ENCODE measurements at regions not wholly inside any gene's neighbourhood (a gene's known extent, or its start where the extent isn't known, plus 50 kb on each side); places are given as distances from the start of the nearest gene placed in this dataset.
"Not testable (repeated sequence)": the region's sequence is repeated elsewhere in the genome, so short reads cannot be mapped to it uniquely, and the experiment has no call there.

DNA sequence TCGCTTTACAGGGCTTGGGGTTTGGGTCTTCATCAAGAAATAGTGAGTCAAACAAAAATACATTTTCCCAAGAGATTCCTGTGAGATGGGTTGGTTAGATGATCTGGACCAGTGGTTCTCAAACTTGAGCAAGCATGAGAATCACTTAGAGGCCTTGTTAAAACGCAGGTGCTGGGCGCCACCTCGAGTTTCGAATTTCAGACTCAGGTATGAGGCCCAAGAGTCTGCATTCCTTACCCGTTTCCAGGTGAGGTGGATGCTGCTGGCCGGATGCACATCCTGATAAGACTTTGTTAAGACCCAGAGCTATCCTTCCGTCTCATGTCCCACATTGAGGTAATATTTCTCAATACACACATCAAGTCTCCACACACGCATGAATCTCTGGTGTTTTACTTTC is 707.8 kb upstream of the SALL3 start:
- no peak for DNase-seq (ENCODE audit: low spot score)

DNA sequence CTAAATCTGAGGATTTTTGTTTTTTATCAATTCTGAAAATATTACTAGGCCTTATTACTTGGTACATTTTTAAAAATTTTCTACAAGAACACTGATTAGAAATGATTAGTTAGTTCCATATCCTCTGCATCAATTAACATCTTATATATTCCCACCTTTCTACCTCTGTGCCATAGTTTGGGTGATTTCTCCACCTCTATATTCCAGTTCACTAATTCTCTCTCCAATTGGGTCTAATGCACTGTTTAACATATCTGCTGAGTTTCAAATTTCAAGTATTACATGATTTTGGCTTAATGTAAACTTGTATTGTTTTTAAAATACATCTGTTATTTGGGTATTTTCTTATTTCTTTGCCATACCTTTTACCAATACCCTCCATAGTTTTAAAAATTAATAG is 705.7 kb upstream of the SALL3 start:
- DNase-seq (ENCODE audit: low spot score): no peak

DNA sequence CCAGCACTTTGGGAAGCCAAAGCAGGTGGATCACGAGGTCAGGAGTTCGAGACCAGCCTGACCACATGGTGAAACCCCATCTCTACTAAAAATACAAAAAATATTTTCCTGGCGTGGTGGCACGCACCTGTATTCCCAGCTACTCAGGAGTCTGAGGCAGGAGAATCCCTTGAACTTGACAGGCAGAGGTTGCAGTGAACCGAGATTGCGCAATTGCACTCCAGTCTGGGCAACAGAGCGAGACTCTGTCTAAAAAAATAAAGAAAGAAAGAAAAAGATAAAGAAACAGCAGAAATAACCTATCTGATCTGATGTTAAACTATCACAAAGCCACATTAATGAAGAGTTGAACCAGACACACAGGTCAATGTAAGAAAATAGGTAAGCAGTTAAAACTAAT is 696.2 kb upstream of the SALL3 start:
- DNase-seq (ENCODE audit: low spot score): not testable (repeated sequence)

DNA sequence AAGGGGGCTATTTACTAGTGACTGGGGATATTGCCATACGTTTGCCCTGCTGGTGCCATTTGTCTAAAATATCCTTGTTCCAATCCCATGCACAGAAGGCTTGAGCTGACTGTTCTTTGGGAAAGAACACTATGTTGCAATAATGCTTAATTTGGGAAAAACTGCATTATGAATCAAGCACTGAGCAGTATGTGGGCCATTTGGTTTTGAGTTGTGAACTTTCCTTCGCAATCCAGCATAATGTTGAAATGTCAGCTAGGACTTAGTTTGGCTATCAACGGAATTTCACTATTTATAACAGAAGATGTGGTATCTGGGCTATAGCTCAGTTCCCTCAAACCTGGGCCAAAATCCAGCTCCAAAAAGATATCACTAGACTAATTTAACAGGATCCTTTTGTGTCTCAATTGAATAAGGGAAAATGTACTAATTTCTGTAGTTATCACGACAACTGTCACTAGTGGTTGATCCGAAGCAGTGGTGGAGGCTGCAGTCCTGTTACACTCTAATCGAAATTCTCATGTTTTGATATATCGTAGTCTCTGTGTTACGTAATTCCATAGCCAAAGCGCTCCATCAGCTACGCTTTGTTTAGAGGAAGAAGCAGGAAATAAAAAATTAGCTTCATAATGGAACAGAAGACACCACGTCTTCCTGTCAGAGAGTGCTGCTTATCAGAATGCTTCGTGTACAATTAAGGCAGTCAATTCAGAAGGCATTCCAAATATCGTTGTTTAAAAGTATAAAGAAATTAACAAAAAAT is 686.8 kb upstream of the SALL3 start:
- no peak for DNase-seq (ENCODE audit: low spot score)

DNA sequence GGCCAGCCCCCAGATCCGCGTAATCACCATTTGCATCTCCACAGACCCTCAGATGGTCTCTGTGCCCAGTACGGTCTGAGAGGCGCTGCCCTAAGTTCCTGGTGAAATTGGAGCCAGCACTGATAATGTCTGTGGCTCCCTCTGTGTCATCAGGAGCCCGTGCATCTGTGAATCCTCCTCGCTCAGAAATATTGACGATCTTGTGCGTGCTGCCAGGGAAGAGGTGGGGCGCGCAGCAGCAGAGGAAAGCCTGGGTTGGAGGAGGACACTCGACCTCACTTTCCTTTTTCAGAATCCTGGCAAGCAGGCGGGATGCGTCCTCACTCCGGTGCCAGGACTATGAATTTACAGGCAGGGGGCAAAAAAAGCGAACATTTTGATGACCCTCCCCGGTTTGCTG is 686.1 kb upstream of the SALL3 start:
- DNase-seq (ENCODE audit: low spot score): no peak

DNA sequence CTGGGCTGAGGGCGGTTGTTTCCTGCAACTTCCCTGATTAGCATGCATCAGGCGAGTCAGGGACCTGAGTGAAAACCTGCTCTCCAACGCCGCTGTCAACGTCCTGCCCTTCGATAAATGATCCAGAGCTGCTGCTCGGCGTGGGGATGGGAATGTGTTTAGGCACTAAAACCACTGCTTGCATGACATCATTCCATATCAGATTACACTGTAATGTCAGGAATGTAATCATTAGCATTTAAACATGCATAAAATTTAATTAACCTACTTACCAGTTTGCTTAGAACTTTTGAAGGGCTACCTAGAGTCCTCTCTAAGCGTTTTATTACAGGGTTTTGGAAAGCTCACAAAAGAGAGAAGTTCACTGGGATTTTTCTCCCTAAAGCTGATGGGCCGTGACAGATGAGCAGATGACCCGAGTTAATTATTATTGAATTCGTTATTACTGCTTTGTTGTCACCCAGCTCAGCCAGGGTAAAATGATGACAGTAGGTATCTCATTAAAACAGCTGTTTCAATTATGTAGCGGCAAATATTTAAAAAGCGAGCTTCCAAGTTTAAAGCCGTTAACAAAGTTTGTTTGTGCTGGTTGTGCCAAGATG is 685.6 kb upstream of the SALL3 start:
- no peak for DNase-seq (ENCODE audit: low spot score)

DNA sequence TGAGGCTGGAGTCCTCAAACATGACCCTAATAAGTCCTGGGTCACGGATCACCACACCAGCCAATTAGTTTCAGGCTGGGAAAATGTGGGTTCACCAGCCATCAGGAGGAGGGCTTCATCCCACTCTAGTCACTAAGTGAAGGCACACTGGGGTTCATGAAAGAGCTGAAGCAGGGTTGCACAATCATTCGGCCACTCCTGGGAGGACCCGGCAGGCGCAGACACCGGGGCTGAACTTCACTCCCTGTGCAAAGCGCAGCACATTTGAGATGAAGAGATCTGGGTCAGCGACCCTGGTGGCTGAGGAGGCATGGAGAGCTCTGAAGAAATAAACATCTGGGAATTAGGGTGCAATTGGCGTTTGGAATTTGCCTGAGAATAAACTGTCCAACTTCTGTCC is 684.4 kb upstream of the SALL3 start:
- DNase-seq (ENCODE audit: low spot score): no peak

DNA sequence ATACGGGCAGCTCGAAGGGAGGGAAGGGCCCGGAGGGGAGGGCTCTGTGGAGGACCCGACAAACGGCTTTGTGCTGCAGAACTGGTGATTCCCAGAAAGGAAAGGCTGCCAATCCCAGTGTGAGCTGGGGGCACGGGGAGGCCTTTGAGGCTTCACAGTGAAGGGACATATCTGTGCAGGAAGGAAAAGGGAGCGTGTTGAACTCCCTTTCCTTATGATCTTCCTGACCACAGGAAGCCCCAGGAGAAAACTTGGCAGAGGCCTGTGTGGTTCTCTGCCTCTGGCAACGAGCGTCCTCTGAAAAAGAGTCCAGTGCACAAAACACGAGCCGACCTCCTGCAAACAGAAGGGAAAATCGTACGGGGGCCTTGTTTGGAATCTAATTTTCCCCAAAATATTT is 683.5 kb upstream of the SALL3 start:
- DNase-seq (ENCODE audit: low spot score): no peak

DNA sequence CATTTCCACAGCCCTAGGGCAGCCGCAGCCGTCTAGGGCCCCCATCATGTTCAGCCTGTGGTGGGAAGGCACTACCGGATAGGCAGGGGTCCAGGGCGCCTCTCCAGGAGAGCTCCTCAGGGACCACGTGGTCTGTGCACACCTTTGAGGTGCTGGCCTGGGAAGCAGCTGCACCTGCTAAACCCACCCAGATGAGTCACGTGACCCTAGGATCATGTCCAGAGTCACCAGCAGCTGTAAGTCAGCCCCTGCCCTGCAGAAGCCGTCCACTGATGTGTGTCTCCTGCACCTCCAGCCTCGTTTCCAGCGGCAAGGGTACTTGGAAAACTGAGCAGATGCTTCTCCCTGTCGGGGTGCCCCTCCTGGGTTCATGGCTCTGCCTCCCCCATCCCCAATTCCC is 682.6 kb upstream of the SALL3 start:
- no peak for DNase-seq (ENCODE audit: low spot score)

DNA sequence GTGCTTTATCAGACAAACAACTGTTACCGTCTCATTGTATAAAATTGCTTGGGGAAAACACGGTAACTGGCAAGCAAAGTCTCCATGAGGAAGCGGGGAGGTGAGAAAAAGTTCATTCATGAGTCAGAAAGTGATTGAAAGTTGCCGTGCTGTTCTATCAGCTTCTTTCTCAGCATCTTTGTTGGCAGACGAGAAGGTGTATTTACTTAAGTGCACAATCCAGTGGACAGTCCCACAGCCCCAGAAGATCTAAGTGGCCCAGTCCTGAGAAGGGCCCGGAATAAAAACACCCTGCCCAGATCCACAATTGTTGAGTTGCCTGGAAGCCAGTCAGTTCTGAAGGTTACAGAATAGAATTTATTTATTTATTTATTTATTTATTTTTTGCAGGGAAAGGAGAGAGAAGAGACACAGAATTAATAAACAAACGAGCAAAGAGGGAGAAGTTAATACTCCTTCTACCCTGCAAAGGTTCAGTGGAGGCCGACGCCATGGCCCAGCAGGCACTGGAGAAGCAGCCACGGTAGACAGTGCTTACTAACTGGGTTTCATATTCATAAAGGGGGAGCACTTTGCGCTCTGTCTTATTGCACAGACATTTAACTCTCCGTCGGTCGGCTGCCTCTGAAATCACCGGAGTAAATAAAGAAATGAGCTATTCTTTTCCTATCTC is 676.0 kb upstream of the SALL3 start:
- no peak for DNase-seq (ENCODE audit: low spot score)

DNA sequence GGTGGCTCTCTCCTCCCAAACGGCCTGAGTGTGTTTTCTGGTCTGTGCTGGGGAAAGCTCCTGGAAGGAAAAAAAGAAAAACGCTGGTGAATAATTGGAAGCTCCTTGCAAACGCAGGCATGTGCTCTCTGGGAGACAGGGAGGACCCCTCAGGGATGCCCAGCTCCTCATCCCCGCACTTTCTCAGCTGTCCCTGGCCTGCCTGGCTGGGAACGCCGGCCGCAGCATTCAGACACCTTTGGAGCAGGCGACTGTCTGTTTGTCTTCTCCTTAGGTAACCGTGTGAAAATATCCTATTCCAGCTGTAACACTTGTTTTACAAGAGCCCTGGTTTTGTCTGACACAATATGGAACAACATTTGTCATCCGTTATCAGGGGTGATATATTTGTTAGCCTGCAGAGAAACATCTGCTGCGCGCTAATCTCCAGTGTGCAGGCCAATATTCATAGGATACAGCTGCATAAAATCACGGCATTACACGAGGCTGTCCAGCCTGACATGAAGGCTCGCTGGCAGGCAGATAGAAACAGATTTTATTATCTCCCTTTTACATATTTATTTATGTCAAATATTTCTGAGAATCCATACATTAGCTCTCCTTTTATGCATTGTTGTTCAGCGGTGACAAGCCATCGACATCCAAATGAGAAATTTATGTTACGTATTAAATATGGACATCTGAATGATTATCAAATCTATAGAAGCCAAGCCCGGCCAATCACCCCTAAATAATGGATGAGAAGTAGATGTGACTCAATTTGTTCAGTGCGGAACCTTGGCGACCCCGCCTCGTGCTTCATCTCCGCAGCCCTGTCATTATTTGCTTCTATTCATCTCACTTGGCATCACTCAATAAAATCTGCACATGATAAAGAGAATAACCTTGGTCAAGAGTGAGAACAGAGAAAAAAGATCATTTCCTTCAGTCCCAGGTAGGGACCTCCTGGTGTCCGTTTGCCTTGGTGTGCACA is 675.1 kb upstream of the SALL3 start:
- DNase-seq (ENCODE audit: low spot score): no peak

DNA sequence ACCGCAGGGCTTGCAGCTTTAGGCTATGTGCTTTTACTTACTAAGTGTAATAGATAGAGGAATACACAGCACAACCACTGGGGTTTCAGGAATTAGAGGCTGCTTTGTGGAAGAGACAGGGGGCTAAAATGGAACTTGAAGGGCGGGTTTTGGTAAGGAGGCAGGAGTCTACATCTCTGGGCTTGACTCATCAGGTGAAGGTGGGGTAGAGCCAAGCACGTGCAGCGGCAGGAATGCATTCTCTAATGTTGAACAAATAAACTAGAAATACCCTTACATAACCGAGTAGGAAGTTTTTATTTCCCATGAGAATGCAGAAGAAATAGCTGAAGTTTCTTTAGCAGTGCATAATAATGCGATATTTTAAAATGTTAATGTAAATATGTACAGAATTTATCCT is 673.8 kb upstream of the SALL3 start:
- no peak for DNase-seq (ENCODE audit: low spot score)

DNA sequence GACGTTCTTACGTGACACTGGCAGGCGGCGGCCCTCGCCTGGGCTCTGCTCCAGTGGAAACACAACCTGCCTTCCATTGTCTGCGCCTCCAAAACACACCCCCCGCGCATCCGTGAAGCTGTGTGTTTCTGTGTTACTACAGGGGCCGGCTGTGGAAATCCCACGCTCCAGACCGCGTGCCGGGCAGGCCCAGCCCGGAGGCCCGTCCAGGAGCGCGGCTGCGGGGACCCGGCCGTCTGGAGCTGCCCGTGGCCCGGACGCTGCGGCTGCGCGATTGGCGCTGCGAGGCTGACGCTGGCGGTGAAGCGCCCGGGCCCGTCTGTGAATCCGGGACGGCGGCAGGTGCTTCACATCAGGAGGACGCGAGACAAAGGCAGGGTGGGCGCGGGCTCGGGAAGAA is 670.3 kb upstream of the SALL3 start:
- DNase-seq (ENCODE audit: low spot score): no peak

DNA sequence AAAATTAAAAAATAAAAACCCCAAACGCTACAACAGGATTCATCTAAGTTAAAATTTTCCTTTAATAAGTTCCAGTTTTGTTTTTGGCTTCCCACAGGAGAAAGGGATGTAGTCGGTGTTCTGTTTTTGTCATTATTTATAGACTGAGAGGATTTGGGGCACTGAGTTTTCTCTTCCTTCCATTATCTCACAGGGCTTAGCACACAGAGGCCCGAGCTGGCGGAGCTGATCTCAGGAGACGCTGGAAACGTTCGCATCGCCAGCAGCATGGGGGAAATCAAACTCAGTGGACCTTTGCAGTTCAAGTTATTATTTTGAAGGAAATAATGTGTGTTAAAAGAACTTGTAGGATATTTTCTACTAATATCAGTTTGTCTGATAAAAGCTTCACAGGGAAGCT is 669.7 kb upstream of the SALL3 start:
- no peak for DNase-seq (ENCODE audit: low spot score)

DNA sequence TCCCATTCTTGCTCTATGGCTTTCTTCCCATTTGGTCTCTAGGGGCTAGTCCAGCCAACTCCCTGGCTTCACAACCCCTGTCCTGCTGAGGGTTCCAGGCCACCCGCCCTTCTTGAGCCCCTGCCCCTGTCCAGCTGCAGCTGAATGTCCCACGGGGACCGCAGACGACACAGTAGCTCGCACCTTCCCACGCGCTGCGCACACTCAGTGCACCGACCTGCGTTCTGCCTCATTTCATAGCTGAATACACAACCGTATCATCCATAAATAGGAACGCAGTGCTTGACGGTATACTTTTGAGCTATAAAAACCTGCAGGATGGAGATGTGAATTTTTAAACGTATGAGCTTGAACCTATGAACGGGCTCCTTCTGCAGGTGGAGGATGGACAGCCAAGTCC is 660.4 kb upstream of the SALL3 start:
- no peak for DNase-seq (ENCODE audit: low spot score)

DNA sequence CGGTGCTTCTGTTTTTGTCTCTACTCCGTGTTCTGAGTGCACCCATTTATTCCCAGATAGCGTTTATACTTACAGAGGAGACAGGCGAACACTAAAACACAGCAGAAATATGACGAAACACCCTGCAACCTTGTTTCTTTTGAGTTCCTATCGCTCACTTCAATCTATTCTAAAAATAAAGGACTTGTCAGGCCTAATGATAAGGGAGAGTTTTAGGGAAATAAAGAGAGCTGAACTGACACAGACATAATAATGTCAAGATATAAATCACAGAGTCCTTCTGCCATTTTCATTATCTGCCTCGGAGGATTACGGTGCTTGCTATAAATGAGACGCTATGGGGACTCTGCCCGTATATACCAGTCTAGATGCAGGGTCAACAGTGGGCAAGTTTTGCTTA is 659.7 kb upstream of the SALL3 start:
- no peak for DNase-seq (ENCODE audit: low spot score)

DNA sequence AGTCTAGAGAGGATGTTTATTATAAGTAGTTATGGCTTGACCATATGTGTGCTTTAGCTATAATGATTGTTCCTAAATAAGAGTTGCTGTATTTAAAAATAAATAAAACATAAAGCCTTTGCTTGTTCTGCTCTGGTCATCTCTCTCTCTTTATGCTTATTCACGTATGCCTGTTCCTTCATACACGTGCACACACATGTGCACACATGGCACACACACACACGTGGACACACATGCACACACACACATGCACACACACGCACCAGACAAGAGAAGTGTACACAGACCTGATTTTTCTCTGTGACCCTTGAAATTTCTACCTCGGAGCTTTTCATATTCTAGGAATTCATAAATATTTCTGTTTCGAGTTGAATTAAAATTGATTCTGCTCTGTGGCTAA is 658.2 kb upstream of the SALL3 start:
- no peak for DNase-seq (ENCODE audit: low spot score)

DNA sequence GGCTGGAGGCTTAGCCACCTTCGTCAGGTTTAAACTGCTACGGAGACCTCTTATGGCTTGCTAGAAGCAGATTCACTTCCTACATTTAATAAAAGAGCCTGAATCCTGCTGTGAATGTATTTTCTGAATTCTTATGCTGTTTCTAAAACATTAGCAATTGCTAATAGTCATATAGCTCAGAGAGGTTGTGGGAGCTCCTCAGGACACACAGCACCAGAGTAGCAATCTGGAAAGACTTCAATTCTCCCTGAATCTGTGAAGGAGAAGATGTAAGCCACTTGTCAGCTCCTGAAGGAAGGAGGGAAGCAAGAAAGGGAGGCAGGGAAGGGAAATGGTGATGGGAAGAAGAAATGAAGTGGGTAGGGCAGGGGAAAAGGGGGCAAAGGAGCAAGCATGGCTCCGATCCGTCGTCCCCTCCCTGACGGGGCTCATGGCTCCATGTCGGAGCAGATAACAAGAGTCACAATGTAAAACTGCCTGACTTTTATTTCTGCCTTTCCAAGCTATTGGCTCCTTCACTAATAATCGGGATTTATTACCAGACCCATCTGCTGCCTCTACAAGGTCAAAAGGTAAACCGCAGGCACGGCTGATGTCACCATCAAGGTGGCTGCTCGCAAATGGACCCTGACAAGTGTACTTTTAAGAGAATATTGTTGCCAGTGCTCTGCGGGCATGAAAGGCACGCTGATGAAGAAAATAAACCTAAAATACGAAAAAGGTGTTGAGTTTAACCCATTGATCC is 656.0 kb upstream of the SALL3 start:
- no peak for DNase-seq (ENCODE audit: low spot score)

DNA sequence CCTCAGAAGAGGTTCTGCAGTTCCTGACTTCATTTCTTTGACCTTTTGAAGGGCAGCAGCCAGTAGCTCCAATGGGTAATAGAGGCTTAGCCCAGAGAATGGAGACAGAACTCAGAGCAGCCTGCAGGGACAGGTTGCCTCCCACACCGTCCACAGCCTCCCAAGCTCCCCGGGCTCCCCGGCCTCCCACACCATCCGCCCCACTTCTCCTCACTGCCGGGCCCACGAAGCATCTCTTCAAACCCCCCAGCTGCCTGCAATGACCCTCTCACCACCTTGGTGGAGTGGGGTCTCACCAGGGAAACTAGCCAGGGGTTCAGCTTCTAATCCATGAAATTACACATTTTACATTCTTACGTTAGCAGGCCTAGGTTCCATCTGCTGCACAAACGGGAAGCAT is 652.0 kb upstream of the SALL3 start:
- DNase-seq (ENCODE audit: low spot score): no peak

DNA sequence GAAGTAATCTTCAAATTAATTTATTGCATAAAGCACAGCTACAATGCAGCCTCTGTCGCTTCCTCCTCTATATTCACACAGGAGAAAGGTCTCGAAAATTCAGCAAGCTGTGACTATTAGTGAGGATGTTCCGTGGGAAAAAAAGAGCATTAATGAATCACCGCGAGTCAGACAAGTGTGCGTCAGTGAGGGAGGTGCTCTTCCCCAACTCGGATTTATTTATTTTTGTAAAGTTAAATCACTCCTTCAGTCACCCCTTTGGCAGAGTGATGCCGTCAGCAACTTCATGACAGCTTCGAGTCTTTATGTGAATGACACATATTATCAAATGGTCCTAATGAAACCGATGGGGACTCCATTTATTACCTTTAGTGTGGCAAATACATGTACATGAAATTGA is 648.9 kb upstream of the SALL3 start:
- DNase-seq (ENCODE audit: low spot score): no peak

DNA sequence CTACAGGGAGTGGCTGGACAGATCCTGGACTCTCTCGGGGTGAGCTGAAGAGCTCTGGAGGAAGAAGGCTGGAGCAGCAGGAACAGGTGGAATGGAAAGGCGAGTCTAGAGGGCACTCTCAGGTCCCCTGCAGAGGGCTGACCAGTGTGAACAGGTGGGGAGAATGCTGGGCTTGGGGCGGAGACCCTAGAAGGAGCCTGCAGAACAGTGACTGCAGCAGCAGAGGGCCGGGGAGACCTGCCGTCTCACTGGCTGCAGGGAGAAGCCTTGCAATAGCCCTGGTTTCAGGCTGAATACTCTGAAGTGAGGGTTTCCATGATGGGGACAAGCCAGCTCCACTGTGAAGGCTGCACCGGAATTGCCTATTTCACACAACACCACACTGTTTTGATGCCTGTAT is 626.7 kb upstream of the SALL3 start:
- no peak for DNase-seq (ENCODE audit: low spot score)

DNA sequence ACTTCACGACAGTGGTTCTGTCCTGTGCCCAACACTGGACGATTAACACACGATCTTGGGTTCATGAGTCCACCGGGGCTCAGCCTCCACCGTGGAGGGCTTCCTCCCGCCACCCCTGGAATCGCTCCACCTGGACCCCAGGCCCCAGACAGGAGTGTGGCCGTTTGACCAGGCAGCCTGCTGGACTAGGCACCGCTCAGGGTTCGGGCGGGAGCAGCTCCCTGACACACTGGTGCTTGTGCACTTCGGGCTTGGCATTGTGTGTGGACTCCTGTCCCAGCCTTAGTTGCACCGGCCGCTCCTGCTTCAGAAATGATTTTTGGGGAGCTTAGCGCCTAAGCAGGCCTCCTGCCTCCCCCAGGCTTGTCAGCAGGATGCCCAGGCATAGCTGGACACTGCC is 617.4 kb upstream of the SALL3 start:
- no peak for DNase-seq (ENCODE audit: low spot score)

Data from globus pallidus (tissue), 1 donor.